RPMI7951 (cell line): ENCODE measurements at regions not wholly inside any gene's neighbourhood (a gene's known extent, or its start where the extent isn't known, plus 50 kb on each side); places are given as distances from the start of the nearest gene placed in this dataset.

Experiments
- DNase-seq: peaks from one replicate; pipeline ENCODE4 v3.0.0-alpha.2; 2012; ENCODE audit warnings: low read depth

DNA sequence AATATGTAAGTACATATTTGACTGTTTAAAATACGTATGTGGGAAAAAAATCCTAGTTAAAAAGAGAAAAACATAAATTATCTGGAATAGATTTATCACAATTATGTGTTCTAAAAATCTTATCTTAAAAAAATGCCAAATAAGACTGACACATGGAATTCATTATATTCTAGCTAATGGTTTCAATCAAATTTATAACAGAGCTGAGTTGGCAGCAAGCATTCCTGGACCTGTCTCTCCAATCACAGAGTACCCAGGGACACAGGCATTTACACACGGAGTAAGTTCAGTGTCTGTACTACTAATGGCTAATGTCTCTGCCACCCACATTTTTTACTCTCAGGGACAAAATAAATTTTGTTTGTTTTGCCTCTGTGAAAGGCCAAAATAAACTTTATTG lies 122.3 kb downstream of the RPS12 start:
- no peak for DNase-seq

DNA sequence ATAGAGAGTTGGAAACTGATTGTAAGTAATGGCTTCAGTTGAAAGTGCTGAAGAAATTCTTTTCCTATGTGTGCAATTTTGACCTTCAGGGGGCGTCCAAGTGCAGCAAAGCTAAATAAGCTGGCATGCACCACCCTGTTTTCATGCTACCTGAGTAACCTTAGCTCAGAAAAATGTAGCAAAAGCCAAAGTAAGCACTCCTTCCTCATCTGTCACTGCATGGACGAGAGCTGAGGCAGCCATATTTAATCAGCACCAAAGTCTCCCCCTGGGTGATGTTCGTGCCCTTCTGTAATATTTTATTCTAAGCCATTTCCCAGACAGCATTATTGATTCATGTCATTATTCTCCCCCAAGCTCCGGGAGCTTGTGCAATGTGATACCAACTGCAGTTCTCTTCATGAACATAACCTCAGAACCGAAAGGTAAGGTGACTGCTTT lies 123.1 kb downstream of the RPS12 start:
- DNase-seq, result peak; percentile 20

DNA sequence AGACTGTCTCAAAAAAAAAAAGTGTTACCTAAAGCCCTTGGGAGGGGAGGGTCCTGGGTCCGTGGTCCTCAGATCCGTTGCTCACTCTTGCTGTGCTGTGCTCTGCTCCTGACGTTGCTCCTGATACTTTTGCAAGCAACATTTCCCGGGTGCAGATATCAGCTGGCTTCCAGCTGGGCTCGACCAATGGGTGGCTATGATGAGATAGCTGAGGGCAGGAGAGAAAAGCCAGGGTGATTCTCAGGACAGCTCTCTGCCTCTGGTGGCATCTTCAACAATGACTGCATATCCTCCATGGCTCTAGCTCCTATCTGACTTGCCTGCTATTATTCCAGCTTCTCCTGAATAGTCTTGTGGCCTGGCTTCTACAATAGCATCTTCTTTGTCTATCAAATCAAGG lies 134.5 kb downstream of the RPS12 start:
- DNase-seq, result no peak

DNA sequence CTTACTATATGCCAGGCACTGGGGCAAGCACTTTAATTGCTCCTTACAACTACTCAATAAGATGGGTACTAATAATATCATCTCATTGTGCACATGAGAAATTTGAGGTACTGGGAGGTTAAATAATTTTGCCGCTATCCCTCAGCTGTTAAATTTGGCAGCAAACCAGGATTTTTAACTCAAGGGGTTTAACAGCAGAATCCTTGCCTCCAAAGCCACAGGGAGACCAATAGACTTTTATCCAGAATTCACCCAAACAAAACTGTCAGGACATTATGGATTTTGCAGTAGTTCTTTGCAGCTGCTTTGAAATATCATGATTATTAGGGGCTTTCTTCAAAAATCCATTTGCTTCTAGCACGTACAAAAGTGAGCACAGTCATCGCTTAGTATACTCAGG lies 136.2 kb downstream of the RPS12 start:
- no peak for DNase-seq

DNA sequence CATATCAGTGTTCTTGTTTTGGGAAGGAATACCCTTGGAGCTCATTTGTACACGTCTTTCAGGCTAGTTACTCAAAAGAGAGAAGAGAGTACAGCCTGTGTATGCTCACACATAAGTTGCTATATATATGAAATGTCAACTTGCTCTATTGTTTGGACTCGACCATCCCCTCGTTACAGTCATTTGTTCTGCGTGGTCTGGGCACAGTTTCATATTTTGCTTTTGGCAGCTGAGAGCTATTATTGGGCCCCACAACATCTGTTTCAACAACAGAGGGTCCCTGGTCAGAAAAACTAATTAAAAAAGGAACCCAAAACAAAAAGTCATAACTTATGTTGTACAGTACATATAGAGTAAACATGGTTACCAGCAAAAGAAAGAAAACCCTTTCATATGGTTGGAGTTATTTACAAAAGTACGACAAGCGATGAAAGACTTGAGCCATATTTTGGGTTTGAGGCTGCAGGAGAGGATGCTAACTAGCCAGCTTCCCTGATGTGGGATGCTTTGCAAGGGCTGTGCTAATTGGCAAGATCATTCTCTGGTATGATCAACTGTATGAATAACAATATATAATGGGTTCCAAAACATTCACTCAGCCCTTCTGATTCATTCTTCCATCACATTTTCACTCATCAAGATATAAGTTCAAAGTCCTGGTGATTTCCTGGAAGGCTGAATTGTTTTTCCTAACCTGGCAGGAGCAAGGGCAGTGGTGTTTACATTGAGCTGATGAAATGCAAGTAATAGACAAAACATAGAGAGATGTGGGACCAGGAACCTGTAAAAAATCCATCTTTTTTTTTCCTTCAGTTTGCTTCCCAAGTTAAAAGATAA lies 137.9 kb downstream of the RPS12 start:
- no peak for DNase-seq

DNA sequence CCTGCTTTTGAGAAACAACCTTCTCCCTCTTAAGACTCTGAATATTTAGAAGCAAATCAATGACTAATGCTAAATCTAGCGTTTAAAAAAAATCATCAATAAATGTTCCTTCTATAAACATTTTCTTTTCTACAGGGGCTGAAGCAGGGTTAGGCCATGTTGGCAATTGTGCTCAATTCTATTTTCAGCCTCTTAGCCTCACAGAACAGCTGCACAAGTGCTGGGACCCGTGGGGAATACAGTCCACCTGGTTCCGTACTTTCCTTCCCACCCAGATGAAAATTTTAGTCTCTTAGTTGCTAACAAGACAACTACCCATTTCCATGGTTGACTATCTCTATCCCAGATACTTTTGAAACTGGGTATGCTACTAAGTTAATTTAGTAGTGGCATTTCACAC lies 138.6 kb downstream of the RPS12 start:
- DNase-seq, result no peak

DNA sequence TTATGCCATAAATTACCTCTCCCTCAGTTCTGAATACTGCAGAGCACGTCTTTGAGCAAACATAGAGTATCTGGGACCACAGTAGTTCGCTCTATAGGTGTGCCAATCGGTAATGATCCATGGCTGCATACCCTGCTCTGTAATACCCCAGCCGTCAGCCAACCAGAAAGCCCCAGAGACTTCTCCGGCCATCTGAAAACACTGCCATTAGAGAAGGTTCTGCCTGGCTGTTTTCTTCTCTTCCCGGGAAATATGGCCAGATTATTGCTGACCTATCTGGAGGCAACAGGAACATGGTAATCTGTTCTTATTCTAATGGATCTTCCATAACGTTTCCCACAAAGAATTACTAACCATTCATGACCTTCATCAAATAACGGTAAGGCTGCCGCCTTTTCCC lies 139.9 kb downstream of the RPS12 start:
- no peak for DNase-seq

DNA sequence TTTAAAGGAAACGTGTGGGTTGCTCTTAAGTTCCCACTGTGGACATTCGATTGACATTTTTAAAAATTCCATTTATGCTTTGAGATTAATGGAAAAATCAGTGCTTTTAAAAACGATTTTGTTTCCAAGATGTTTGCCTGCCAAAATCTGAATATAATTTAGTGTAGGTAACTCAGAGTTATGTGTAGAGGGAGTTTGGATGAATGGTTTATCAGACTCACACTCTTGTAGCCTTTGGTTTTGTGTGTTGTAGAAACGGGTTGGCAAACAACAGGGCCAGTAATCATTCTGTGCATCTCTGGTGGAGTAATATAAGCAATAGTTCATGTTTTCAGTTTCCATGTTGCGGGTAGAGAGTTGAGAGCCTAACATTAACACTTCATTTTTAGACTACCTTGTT lies 140.6 kb downstream of the RPS12 start:
- DNase-seq, result no peak

DNA sequence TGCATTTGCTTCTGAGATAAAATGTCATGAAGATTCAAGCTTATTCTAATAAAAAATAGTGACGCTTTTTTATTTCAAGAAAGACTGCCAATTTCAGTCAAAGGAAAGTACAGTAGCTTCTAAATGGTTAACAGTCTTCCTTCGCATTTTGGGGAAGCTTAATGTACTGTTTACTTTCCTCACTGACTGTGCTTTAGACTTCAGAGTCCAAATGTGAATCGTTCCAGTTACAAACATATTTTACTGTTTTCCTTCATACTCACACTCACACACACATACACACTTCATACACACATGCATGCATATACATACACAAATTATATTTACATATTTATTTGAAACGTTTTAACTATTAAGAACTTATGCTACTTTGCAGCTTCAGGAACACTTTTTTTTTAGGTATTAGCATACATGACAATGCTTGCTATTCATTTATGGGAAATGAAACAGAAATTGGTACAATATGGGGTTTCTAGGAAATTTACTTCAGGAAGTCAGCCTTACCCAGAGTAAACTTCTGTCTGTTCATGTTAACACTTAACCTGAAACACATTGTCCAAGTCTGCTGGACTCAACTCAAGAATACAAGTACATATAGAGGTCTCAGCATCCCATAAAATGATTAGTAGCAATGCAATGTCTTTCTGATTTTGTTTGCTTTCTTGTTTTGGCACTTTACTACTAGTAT lies 145.4 kb downstream of the RPS12 start:
- DNase-seq, result no peak

DNA sequence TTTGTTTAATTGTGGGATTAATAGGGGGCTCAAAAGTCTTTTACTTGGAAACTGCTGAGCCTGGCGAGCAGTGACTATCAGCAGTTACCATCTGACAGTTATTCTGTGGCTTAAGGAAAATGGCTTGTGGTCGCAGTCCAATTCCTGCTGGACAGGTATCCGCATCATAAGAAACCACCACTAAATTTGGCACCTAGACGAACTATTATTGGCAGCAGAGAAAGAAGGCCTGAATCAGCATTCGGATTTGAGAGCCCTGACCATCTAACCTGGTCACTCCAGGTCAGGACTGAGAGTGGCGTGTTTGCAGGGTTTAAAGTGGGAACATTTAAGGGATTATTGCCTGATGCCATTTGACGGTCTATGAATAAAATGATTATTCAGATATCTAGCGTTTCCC lies 146.4 kb downstream of the RPS12 start:
- DNase-seq, result peak; percentile 12

DNA sequence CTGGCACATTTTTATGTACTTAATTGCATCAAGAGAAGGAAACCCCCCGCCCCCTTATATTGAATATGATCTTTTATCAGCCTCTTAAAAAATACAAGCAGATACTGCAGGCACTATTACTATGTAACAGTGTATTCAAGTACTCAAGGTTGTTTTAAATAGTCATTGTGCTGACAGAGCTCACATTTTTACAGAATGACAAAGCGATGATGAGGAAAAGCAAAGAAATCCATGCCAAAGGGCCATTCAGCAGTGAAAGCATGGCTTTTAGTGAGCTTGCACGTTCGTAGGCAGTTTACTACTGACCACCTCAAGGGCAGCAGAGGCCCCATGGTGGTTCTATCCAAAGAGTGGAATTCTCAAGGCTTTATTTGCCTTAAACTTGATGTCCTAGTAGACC lies 146.8 kb downstream of the RPS12 start:
- peak; percentile 8 for DNase-seq

DNA sequence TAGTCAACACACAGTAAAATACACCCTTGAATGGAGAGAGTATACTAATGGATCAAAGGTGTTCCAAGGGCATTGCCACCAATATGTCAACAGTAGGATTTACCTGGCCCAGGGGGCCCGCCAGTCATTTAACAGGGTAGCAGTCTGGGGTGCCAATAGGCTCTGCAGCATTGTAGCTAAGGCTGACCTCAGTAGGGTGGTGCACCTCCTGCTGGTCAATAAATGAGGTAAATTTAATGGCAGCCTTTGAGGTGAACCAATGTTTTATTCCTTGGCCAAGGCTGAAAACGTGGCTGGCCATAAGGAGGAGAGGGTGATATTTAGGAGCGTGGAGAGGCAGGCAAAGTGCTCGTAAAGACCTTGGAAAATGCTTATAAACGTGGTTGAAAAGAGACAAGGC lies 147.2 kb downstream of the RPS12 start:
- no peak for DNase-seq

DNA sequence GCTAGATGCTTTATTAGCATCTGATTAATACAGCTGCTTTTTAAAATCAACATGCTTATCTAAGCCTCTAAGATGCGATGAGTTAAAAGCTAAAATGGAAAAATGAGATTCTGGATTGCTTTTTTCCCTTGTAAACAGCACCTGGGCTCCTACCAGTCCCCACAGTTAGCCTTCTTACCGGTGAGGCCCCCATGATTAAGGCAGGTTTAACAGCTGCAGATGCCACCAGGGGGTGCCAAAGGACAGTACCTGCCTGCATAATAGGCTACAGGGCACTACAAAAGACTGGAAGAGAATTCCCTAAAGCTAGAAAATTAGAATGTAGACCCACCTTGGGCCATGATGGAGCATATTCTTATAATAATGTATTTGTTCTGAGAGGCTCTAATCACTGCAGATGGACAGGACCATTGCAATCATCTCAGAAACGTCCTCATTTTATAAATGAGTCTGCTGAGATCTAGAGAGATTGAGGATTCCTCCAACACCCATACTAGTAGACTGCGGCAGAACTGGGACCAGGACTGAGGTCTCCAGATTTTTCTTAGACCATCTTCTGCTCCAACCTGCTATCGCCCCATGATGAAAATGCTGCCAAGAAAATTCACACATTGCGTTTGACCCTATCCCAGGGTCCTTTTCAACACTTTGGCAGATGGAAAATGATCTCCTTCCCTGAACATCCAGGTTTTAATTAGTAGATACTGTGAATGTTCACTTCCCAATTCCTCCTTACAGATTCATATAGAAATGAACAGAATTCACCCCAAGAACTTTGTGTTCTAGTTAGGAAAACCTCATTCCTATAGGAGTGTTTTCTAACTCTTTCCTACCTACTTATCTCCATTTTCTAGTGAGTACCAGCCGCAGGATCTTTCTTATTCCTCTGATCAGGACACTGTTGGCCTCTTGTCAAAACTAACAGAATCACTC lies 148.8 kb downstream of the RPS12 start:
- DNase-seq, result peak; percentile 51

DNA sequence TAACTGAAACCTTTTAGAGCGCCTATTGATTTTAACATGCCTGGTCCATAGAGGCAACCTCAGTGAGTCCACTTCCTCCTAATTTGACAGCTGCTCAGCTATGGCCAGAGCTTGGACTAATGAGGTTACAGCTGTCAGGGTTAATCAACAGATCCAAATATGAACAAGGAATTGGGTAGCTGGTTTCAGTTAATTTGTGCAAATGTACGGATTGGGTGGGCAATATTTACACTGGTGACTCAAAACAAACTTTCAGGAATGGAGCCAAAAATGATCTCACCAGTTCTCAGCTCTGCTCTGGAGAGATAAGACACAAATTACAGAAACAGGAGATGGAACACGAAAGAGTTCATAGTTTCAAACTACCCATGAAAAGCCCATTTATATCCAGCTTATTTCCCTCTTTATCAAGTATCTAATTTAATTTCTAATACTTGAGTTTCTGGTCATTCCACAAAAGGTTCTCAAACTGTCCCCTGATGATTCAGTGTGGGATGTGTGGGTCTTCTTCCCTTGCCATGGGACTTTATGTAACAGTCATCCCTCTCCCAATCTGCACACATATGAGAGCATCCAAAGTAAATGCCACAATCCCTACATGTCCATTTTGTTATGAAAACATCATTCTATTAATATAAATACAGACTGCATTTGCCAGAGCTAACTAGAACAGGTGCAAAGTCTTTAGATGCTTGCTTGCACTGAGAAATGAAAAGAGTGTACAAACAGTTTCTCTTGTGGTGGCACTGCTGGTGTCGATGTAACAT lies 149.9 kb downstream of the RPS12 start:
- peak; percentile 11 for DNase-seq

DNA sequence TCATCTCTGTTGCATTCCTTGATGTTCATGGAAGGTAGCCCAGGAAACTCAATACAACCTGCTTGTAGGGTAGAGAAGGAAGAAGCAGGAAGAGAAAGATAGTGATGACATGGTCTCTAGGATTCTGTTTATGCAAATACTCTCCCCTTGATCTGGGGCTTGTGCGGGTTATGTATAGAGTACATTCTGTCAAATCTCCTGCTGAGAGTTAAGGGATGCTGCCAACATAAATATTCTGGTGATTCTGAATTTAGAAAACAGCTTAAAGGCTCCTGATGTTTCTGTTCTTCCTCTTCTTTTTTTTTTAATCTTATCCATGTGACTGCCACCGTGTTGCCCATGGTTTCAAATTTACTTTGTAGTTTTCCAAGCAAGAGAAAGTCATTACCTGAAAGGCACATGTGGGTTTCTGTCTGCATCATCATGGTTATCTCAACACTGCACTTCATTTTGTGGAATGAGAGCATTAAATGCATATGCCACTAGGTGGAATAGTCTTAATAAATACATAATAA lies 150.6 kb downstream of the RPS12 start:
- no peak for DNase-seq

DNA sequence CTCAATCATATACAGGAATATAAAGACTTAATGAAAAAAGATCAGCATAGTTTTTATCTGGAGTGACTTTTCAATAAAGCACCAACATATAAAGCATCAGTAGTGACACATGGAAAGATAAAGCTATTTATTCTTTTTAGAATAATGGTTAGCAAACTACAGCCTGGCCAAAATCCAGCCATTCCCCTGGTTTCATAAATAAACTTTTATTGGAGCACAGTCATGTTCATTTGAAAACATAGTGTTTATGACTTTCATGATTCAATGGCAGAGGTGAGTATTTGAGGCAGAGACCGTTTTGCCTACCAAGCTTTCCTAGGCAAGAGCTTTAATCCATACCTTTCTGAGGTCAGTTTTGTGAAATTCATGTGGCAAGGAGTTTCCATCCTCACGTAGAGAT lies 153.5 kb downstream of the RPS12 start:
- DNase-seq, result no peak

DNA sequence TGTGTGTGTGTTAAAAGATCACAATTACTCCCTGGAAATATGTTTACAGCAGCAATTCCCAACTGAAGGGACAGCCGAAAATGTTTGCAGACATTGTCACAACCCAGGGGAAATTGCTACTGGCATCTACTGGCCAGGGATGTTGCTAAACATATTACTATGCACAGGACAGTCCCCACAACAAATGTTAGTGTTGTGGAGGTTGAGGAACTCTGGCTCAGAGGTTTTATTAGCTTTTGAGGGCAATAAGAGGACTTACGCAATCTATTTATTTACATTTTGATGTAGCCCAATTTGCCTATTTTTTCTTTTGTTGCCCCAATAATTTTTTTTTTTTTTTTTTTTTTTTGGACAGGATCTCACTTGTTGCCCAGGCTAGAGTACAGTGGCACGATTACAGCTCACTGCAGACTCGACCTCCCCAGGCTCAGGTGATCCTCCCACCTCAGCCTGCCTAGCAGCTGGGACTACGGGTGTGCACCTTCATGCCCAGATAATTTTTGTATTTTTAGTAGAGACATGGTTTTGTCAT lies 154.1 kb downstream of the RPS12 start:
- DNase-seq, result no peak

DNA sequence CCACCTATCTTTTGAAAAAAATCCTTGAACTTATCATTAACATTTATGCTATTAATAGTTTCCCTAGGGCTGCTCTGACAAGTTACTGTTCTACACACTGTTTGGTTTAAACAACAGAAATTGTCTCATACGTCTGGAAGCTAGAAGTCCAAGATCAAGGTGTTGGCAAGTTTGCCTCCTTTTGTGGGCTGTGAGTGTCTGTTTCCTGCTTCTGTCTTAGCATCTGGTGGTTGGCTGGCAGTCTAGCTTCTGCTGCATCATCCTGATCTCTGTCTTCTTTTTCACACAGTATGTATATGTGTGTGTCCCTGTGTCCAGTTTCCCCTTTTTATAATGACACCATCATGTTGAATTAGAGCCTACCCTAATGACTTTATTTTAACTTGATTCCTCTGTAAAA lies 154.8 kb downstream of the RPS12 start:
- no peak for DNase-seq

DNA sequence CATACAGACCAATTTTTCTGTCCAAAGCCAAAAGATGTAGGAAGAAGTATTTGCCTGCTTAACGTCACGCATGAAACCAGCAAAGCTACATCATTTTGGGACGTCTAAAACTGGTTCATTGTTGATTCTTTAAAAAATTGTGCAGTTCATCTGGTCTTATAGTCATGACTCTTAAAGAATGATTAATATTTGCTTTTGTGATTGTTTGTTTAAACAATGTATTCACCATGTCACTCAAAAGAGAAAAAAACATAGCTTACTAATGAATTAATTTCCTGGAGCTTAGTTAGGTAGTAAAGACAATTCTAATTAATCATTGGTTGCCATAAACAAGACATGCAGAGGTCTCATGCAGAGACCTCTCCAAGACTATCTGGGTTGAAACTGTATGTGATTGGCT lies 157.3 kb downstream of the RPS12 start:
- DNase-seq, result no peak

DNA sequence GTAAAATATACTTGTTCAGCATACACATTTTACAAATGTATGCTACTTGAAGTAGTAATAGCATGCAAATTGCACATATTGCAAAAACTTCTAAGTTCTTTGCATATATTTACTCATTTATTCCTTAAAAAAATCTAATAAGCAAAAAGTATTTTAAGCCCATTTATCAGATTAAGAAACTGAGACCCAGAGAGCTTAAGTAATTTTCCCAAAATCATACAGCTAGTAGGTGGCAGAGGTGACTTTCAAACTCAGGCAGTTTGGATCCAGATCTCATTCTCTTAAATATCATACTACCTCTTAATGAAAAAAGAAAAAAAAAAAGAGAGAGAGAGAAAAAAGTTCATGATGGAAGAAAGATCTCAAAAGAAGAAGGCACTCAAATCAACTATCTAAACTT lies 157.9 kb downstream of the RPS12 start:
- no peak for DNase-seq

DNA sequence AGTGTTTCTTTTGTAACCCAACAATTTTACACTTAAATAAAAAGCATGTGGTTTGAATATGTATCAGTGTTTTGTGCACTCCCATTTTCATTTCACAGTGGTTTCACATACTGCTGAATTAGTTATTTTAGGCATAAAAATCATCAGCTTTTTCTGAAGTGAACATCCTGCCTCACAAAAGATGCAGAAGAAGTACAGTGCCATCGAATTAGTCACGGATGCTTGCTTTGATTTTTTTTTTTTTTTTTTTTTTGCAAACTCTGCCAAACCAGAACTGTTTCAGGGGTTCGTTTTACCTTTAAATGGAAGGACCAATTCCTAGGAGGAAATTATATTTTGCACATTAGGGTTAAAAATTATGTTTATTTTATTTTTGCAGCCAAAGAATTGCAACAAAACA lies 158.6 kb downstream of the RPS12 start:
- DNase-seq, result no peak
